SK-N-SH (cell line): ENCODE measurements at regions not wholly inside any gene's neighbourhood (a gene's known extent, or its start where the extent isn't known, plus 50 kb on each side); places are given as distances from the start of the nearest gene placed in this dataset.

Experiments used
- CTCF ChIA-PET: fragments of 300-600, 350-600 bp; formaldehyde crosslinking; extraction: SDS; loops from one replicate; lab custom pipeline; 2021; lab: Yijun Ruan, JAX
- POLR2A ChIA-PET: fragments of 350-600 bp; sonication (Branson Sonifier 250); formaldehyde crosslinking; extraction: SDS; loops from one replicate; lab custom pipeline; 2020; ENCODE audit warnings: antibody characterized with exemption, inconsistent platforms; lab: Yijun Ruan, JAX
- DNase-seq: peaks from one replicate; pipeline ENCODE4 v3.0.0; 2012
- H2AFZ ChIP-seq: fragments of 200-600 bp; sonication (generic); 2 replicates; pipeline ENCODE4 v1.8.1; 2016; ENCODE audit warnings: antibody characterized with exemption, mild to moderate bottlenecking, low read depth
- H3F3A ChIP-seq: fragments of 200-600 bp; sonication (generic); replicated peaks from 2 replicates; pipeline ENCODE3; 2016; ENCODE audit warnings: antibody characterized with exemption, mild to moderate bottlenecking; ENCODE audit not compliant: insufficient read depth
- H3K27ac ChIP-seq, 2 experiments: fragments of 200-500 bp in 1 of 2; fragments of 200-600 bp in 1 of 2; sonication (Bioruptor generic) in 1 of 2; sonication (generic), shearing (Covaris generic) in 1 of 2; 2 replicates each; pipeline versions ENCODE4 v1.5.1 to v1.6.1; 2014 to 2016; ENCODE audit warnings: low read depth in 2 of 2, inconsistent platforms in 1 of 2, low read length in 1 of 2, mild to moderate bottlenecking in 1 of 2, mixed read lengths in 1 of 2
- H3K27me3 ChIP-seq: fragments of 200-600 bp; sonication (generic), shearing (Covaris generic); 2 replicates; pipeline ENCODE4 v1.6.1; 2016; ENCODE audit warnings: mixed run types; ENCODE audit not compliant: insufficient read depth
- H3K36me3 ChIP-seq, 2 experiments: fragments of 200-500 bp in 1 of 2; fragments of 200-600 bp in 1 of 2; sonication (Bioruptor generic) in 1 of 2; sonication (generic) in 1 of 2; replicated peaks in 1 of 2; 2 replicates each; pipeline versions ENCODE3 to v1.5.1; 2014 to 2016; ENCODE audit warnings: low read length in 1 of 2, mild to moderate bottlenecking in 1 of 2; ENCODE audit not compliant: insufficient read depth in 2 of 2, control insufficient read depth in 1 of 2
- H3K4me1 ChIP-seq, 2 experiments: fragments of 200-500 bp in 1 of 2; fragments of 200-600 bp in 1 of 2; sonication (Bioruptor generic) in 1 of 2; sonication (generic), shearing (Covaris generic) in 1 of 2; 2 replicates each; pipeline versions ENCODE4 v1.5.1 to v1.6.1; 2014 to 2016; ENCODE audit warnings: low read depth in 1 of 2, low read length in 1 of 2, mixed run types in 1 of 2; ENCODE audit not compliant: insufficient read depth in 2 of 2, control insufficient read depth in 1 of 2
- H3K4me2 ChIP-seq: fragments of 200-600 bp; sonication (generic), shearing (Covaris generic); 2 replicates; pipeline ENCODE4 v1.6.1; 2017; ENCODE audit warnings: mixed run types
- H3K4me3 ChIP-seq, 2 experiments: fragments of 200-500 bp in 1 of 2; fragments of 200-600 bp in 1 of 2; sonication (Bioruptor generic) in 1 of 2; sonication (generic), shearing (Covaris generic) in 1 of 2; 2 replicates each; pipeline versions ENCODE4 v1.5.1 to v1.8.1; 2014 to 2016; ENCODE audit warnings: low read depth in 2 of 2, inconsistent platforms in 1 of 2, low read length in 1 of 2, mild to moderate bottlenecking in 1 of 2, mixed read lengths in 1 of 2, moderate library complexity in 1 of 2
- H3K79me2 ChIP-seq: fragments of 200-600 bp; sonication (generic); 2 replicates; pipeline ENCODE4 v1.8.1; 2017; ENCODE audit warnings: mild to moderate bottlenecking; ENCODE audit not compliant: insufficient read depth
- H3K9ac ChIP-seq: fragments of 200-600 bp; sonication (generic); 2 replicates; pipeline ENCODE4 v1.6.1; 2017; ENCODE audit warnings: mixed run types
- H3K9me2 ChIP-seq: fragments of 200-600 bp; sonication (generic); 2 replicates; pipeline ENCODE4 v1.6.1; 2017; ENCODE audit warnings: mixed run types
- H3K9me3 ChIP-seq: fragments of 200-600 bp; sonication (generic); 2 replicates; pipeline ENCODE4 v1.6.1; 2017; ENCODE audit warnings: mixed run types, mild to moderate bottlenecking, moderate library complexity
- H4K20me1 ChIP-seq: fragments of 200-600 bp; sonication (generic); 2 replicates; pipeline ENCODE4 v1.6.1; 2017; ENCODE audit warnings: mild to moderate bottlenecking, mixed run types; ENCODE audit not compliant: insufficient read depth
- EZH2phosphoT487 ChIP-seq: fragments of 200-600 bp; sonication (generic); IDR thresholded peaks from 2 replicates; pipeline ENCODE4 v1.6.1; 2017; ENCODE audit warnings: low read depth, mixed run types, mild to moderate bottlenecking, antibody characterized with exemption, moderate library complexity, borderline replicate concordance
- FOSL2 ChIP-seq: IDR thresholded peaks from 2 replicates; pipeline ENCODE4 v1.4.0; 2012; ENCODE audit warnings: low read depth, mild to moderate bottlenecking, moderate library complexity, borderline replicate concordance
- FOXM1 ChIP-seq: IDR thresholded peaks from 2 replicates; pipeline ENCODE4 v1.4.0; 2012; ENCODE audit warnings: low read depth, mild to moderate bottlenecking
- GABPA ChIP-seq: IDR thresholded peaks from 2 replicates; pipeline ENCODE4 v1.4.0; 2012; ENCODE audit warnings: low read depth, mild to moderate bottlenecking
- GATA2 ChIP-seq: sonication (generic); formaldehyde crosslinking; IDR thresholded peaks from 2 replicates; pipeline ENCODE4 v1.5.0; 2020; ENCODE audit warnings: mild to moderate bottlenecking, missing genetic modification reagents
- MXI1 ChIP-seq: IDR thresholded peaks from 2 replicates; pipeline ENCODE4 v1.6.1; 2012; ENCODE audit warnings: mild to moderate bottlenecking, low read depth, low read length, improper control_type of control experiment
- NFIC ChIP-seq: IDR thresholded peaks from 2 replicates; pipeline ENCODE4 v1.4.0; 2012; ENCODE audit warnings: borderline replicate concordance
- POLR2AphosphoS5 ChIP-seq: IDR thresholded peaks from 2 replicates; pipeline ENCODE4 v1.6.1; 2012; ENCODE audit warnings: low read depth, low read length
- RAD21 ChIP-seq: IDR thresholded peaks from 2 replicates; pipeline ENCODE4 v1.6.1; 2012; ENCODE audit warnings: mild to moderate bottlenecking, low read length
- RCOR1 ChIP-seq: fragments of 150-350 bp; IDR thresholded peaks from 2 replicates; pipeline ENCODE4 v1.6.1; 2017; ENCODE audit warnings: antibody characterized with exemption, low read length
- SIN3A ChIP-seq: IDR thresholded peaks from 2 replicates; pipeline ENCODE4 v1.6.1; 2012; ENCODE audit warnings: low read depth, mild to moderate bottlenecking, low read length, moderate library complexity, borderline replicate concordance
- TAF1 ChIP-seq: IDR thresholded peaks from 2 replicates; pipeline ENCODE4 v1.6.1; 2012; ENCODE audit warnings: low read depth, mild to moderate bottlenecking, low read length, moderate library complexity, borderline replicate concordance
- TCF12 ChIP-seq: IDR thresholded peaks from 2 replicates; pipeline ENCODE4 v1.4.0; 2012
- WGBS: methylation state at CpG from one replicate; pipeline ENCODE4 v1.1.6; 2017; ENCODE audit warnings: low lambda C conversion rate; 5-methylcytosine and 5-hydroxymethylcytosine counted together
- TF ChIP-seq, protein P1 (sequence below): IDR thresholded peaks from 2 replicates; pipeline ENCODE4 v1.6.1; 2012; ENCODE audit warnings: mild to moderate bottlenecking, low read depth, low read length, moderate library complexity
- TF ChIP-seq, protein P2 (sequence below): fragments of 150-350 bp; IDR thresholded peaks from 2 replicates; pipeline ENCODE4 v1.6.1; 2016; ENCODE audit warnings: mild to moderate bottlenecking, low read depth, low read length

DNA sequence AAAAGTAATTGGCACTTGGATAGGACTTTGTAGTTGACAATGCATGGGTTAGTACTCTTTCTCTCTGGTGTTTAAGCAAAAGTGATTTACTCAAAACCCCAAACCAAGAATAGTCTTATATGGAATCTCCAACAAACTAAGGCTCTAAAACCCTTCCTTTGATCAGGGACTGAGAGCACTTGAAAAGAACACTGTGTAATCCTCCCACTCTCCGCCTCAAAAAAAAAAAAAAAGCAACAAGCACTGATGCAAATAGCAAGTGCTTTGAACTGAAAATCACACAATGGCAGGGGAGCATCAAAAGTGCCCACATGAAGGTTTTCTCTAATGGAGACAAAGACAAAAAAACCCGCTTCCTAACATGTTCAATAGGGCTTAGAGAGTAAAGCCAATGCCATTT, 467.9 kb upstream of the AUTS2 start:
- Histone ChIP-seq H3K36me3 (no peaks in the 10 kb centered on the region), H3K9me3 (no peaks in the 10 kb centered on the region), H3K79me2 (no peaks in the 10 kb centered on the region), H3K4me1 (no peaks in the 10 kb centered on the region), H4K20me1 (no peaks in the 10 kb centered on the region), H3K9me2 (no peaks in the 10 kb centered on the region), H3K4me2 (no peak overlapping the region), H3K9ac (no peak overlapping the region), H3F3A (no peaks in the 10 kb centered on the region), H3K27me3 (no peaks in the 10 kb centered on the region), H3K27ac (no peak overlapping the region), H3K4me3 (no peak overlapping the region), H2AFZ (no peak overlapping the region)
- ChIA-PET POLR2A (no interaction called here), CTCF (no interaction called here)
- WGBS, result 21% methylated on average over 2 of the region's 2 CpGs
- TF ChIP-seq GATA2 (CRISPR knock-in tag) (no peak), FOXM1 (no peak), RCOR1 (no peak), MXI1 (no peak), SIN3A (no peak)
- TF ChIP-seq, protein P1, sequence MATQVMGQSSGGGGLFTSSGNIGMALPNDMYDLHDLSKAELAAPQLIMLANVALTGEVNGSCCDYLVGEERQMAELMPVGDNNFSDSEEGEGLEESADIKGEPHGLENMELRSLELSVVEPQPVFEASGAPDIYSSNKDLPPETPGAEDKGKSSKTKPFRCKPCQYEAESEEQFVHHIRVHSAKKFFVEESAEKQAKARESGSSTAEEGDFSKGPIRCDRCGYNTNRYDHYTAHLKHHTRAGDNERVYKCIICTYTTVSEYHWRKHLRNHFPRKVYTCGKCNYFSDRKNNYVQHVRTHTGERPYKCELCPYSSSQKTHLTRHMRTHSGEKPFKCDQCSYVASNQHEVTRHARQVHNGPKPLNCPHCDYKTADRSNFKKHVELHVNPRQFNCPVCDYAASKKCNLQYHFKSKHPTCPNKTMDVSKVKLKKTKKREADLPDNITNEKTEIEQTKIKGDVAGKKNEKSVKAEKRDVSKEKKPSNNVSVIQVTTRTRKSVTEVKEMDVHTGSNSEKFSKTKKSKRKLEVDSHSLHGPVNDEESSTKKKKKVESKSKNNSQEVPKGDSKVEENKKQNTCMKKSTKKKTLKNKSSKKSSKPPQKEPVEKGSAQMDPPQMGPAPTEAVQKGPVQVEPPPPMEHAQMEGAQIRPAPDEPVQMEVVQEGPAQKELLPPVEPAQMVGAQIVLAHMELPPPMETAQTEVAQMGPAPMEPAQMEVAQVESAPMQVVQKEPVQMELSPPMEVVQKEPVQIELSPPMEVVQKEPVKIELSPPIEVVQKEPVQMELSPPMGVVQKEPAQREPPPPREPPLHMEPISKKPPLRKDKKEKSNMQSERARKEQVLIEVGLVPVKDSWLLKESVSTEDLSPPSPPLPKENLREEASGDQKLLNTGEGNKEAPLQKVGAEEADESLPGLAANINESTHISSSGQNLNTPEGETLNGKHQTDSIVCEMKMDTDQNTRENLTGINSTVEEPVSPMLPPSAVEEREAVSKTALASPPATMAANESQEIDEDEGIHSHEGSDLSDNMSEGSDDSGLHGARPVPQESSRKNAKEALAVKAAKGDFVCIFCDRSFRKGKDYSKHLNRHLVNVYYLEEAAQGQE, result no peak
- TF ChIP-seq, protein P2, sequence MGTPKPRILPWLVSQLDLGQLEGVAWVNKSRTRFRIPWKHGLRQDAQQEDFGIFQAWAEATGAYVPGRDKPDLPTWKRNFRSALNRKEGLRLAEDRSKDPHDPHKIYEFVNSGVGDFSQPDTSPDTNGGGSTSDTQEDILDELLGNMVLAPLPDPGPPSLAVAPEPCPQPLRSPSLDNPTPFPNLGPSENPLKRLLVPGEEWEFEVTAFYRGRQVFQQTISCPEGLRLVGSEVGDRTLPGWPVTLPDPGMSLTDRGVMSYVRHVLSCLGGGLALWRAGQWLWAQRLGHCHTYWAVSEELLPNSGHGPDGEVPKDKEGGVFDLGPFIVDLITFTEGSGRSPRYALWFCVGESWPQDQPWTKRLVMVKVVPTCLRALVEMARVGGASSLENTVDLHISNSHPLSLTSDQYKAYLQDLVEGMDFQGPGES, result no peak
- no peak for DNase-seq

DNA sequence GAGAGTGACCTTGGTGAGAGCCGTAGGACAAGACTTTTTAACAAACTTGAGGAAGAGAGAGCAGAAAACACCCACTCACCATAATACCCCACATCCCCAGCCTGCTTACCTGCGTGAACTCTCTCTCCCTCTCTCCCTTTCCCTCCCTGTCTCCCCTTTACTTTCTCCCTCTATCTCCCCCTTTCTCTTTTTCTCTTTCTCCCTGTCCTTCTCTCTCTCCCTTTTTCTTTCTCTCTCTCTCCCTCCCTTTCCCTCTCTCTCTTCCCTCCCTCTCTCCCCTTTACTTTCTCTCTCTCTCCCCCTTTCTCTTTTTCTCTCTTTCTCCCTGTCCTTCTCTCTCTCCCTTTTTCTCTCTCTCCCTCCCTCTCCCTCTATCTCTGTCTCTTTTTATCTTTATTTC, 464.0 kb upstream of the AUTS2 start:
- Histone ChIP-seq H3K79me2 (no peaks in the 10 kb centered on the region), H3K9ac (no peak overlapping the region), H4K20me1 (no peaks in the 10 kb centered on the region), H3K36me3 (no peaks in the 10 kb centered on the region), H3K27ac (no peak overlapping the region), H3K4me3 (no peak overlapping the region)
- POLR2A ChIA-PET, result no interaction called here
- CTCF ChIA-PET, result no interaction called here
- WGBS, result 26% methylated on average over 2 of the region's 2 CpGs
- DNase-seq, result no peak
- TF ChIP-seq, protein P1, result no peak
- TF ChIP-seq NFIC, result no peak
- no peak for TF ChIP-seq POLR2AphosphoS5
- TF ChIP-seq EZH2phosphoT487, result no peak
- TF ChIP-seq TCF12, result no peak
- no peak for TF ChIP-seq GABPA
- no peak for TF ChIP-seq RAD21
- TF ChIP-seq TAF1, result no peak
- TF ChIP-seq FOSL2, result no peak
- TF ChIP-seq, protein P2, result no peak
- TF ChIP-seq, all 33 proteins: peak for 0
- H3K9me2 ChIP-seq, result no peaks in the 10 kb centered on the region
- H3F3A ChIP-seq, result no peaks in the 10 kb centered on the region
- no peaks in the 10 kb centered on the region for H3K4me1 ChIP-seq
- peaks cover 6% of the 10 kb centered on the region; the same call in 1 of the 2 replicates for H3K9me3 ChIP-seq
- H2AFZ ChIP-seq, result no peak overlapping the region
- no peak overlapping the region for H3K4me2 ChIP-seq
- no peaks in the 10 kb centered on the region for H3K27me3 ChIP-seq
